K562 (cell line): ENCODE measurements at regions not wholly inside any gene's neighbourhood (a gene's known extent, or its start where the extent isn't known, plus 50 kb on each side); places are given as distances from the start of the nearest gene placed in this dataset.

Experiments used
- ATAC-seq: fragments of 200-7000 bp; cut with Tn5 transposase; 3 replicates; pipeline ENCODE4 v1.9.1; 2020; ENCODE audit warnings: moderate library complexity
- BruUV-seq: library from RNA; stranded (reverse); fragments of 400-500 nt; replicated peaks from 2 replicates; lab custom pipeline; 2021; lab: Mats Ljungman, UMichigan
- CTCF ChIA-PET: fragments of 300-600 bp; formaldehyde crosslinking; extraction: SDS; loops from one replicate; lab custom pipeline; 2021; ENCODE audit warnings: low intra/inter-chr PET ratio; lab: Yijun Ruan, JAX
- POLR2A ChIA-PET: fragments of 300-600, 350-650 bp; sonication (Branson Sonifier 250); formaldehyde crosslinking; extraction: SDS; loops from one replicate; lab custom pipeline; 2021; ENCODE audit warnings: antibody characterized with exemption, inconsistent platforms; lab: Yijun Ruan, JAX
- DNase-seq, 4 experiments: peaks; one replicate each; pipeline versions ENCODE4 v3.0.0 to v3.0.0-alpha.2; 2011 to 2018; ENCODE audit warnings: low spot score in 3 of 4, mixed read lengths in 3 of 4; ENCODE audit errors: extremely low read depth in 1 of 4
- FAIRE-seq: peaks from 2 replicates; lab custom pipeline; 2011; peaks lifted over from hg19 to GRCh38; lab: Jason Lieb, UNC
- H2AFZ ChIP-seq: 2 replicates; pipeline ENCODE4 v1.6.0; 2011; ENCODE audit warnings: low read depth, low read length, control low read depth, inconsistent platforms
- H3K27ac ChIP-seq: fragments of 200-600 bp; 3 replicates; pipeline ENCODE4 v1.8.0; 2011; ENCODE audit warnings: low read depth, mild to moderate bottlenecking, control low read depth, inconsistent platforms, low read length, moderate library complexity, mixed read lengths; ENCODE audit errors: extremely low read depth
- H3K27me3 ChIP-seq, 2 experiments: fragments of 300-600 bp in 1 of 2; 2 replicates in 1 of 2; 3 replicates in 1 of 2; pipeline versions ENCODE4 v1.6.0 to v1.8.0; 2011; ENCODE audit warnings: inconsistent platforms in 2 of 2, low read length in 2 of 2, mild to moderate bottlenecking in 1 of 2, mixed read lengths in 1 of 2, moderate library complexity in 1 of 2; ENCODE audit not compliant: control insufficient read depth in 2 of 2, insufficient read depth in 2 of 2
- H3K36me3 ChIP-seq: fragments of 300-600 bp; 3 replicates; pipeline ENCODE4 v1.8.0; 2011; ENCODE audit warnings: mild to moderate bottlenecking, low read length, inconsistent platforms; ENCODE audit not compliant: control insufficient read depth, insufficient read depth
- H3K4me1 ChIP-seq, 2 experiments: fragments of 200-600 bp in 1 of 2; replicated peaks in 1 of 2; 2 replicates in 1 of 2; 3 replicates in 1 of 2; pipeline versions ENCODE4 v1.5.1 to v1.8.0; 2011; ENCODE audit warnings: inconsistent platforms in 2 of 2, low read length in 2 of 2, mild to moderate bottlenecking in 1 of 2, mixed read lengths in 1 of 2, moderate library complexity in 1 of 2; ENCODE audit not compliant: control insufficient read depth in 2 of 2, insufficient read depth in 2 of 2
- H3K4me2 ChIP-seq: 2 replicates; pipeline ENCODE4 v1.6.1; 2011; ENCODE audit warnings: low read length, control low read depth, inconsistent platforms, mixed read lengths; ENCODE audit not compliant: insufficient read depth
- H3K4me3 ChIP-seq: fragments of 200-600 bp; sonication (generic), shearing (Covaris generic); 2 replicates; pipeline ENCODE4 v1.5.1; 2016; ENCODE audit warnings: control low read depth, inconsistent platforms
- H3K79me2 ChIP-seq: fragments of 200-600 bp; 3 replicates; pipeline ENCODE4 v1.8.0; 2011; ENCODE audit warnings: low read length, inconsistent platforms; ENCODE audit not compliant: control insufficient read depth, insufficient read depth
- H3K9ac ChIP-seq, 2 experiments: 2 replicates each; pipeline versions ENCODE4 v1.6.0 to v1.6.1; 2011; ENCODE audit warnings: low read depth in 2 of 2, low read length in 2 of 2, control low read depth in 1 of 2, inconsistent platforms in 1 of 2, mild to moderate bottlenecking in 1 of 2, mixed read lengths in 1 of 2; ENCODE audit not compliant: insufficient read depth in 1 of 2
- H3K9me1 ChIP-seq: one replicate; pipeline ENCODE4 v1.6.0; 2011; ENCODE audit warnings: inconsistent platforms, mild to moderate bottlenecking, low read length, moderate library complexity; ENCODE audit not compliant: control insufficient read depth, insufficient read depth
- H3K9me3 ChIP-seq: replicated peaks from 2 replicates; pipeline ENCODE4 v1.5.1; 2011; ENCODE audit warnings: low read depth, low read length, inconsistent platforms; ENCODE audit not compliant: control insufficient read depth, insufficient read depth
- H4K20me1 ChIP-seq: replicated peaks from 2 replicates; pipeline ENCODE4 v1.6.1; 2011; ENCODE audit warnings: low read length, inconsistent platforms, mixed read lengths; ENCODE audit not compliant: control insufficient read depth, insufficient read depth
- KAT8 ChIP-seq: fragments of 450-650 bp; IDR thresholded peaks from 2 replicates; pipeline ENCODE4 v1.6.1; 2016; ENCODE audit warnings: low read depth, mild to moderate bottlenecking
- MXD1 ChIP-seq: fragments of 250-450 bp; sonication (Bioruptor Pico); IDR thresholded peaks from 2 replicates; pipeline ENCODE4 v1.8.0; 2021; ENCODE audit warnings: borderline replicate concordance, mild to moderate bottlenecking, moderate library complexity; ENCODE audit not compliant: poor library complexity, severe bottlenecking
- ZBTB40 ChIP-seq, 2 experiments: fragments of 450-650 bp in 1 of 2; sonication (generic) in 1 of 2; formaldehyde crosslinking in 1 of 2; IDR thresholded peaks; 2 replicates each; pipeline versions ENCODE4 v1.7.1 to v1.9.0; 2016 to 2022; ENCODE audit warnings: inconsistent platforms in 1 of 2, mild to moderate bottlenecking in 1 of 2, missing genetic modification reagents in 1 of 2
- WGBS: fragments of 100-300 bp; shearing (Covaris generic); methylation state at CpG from one replicate; pipeline ENCODE4 v1.1.6; 2016; ENCODE audit warnings: low coverage, mixed read lengths; ENCODE audit not compliant: insufficient coverage; ENCODE audit errors: missing lambda C conversion rate; 5-methylcytosine and 5-hydroxymethylcytosine counted together
- in situ Hi-C: fragments of 300-500 bp; cut with MboI; formaldehyde crosslinking; loops from 4 replicates; pipeline ENCODE4 v1.15.0; 2018; ENCODE audit warnings: inconsistent platforms, mixed read lengths
- intact Hi-C: fragments of 100-400 bp; cut with micrococcal nuclease; formaldehyde crosslinking; loops from 2 replicates; pipeline ENCODE4 v1.14.2; 2022

GRCh38 chr2:105561401-105561800, 162.6 kb upstream of the FHL2 start:
- Histone ChIP-seq H2AFZ (no peak overlapping the region), H3K27me3 (peaks cover 59 to 81% of the 10 kb centered on the region in 2 experiments), H3K9me3 (no peaks in the 10 kb centered on the region), H3K9ac (no peak overlapping the region), H3K9me1 (no peaks in the 10 kb centered on the region), H3K4me2 (no peak overlapping the region), H4K20me1 (0 out of 2 replicates have a peak, but pooled peaks cover 3% of the 10 kb centered on the region), H3K27ac (no peak overlapping the region), H3K36me3 (no peaks in the 10 kb centered on the region), H3K4me3 (no peak overlapping the region), H3K4me1 (no peaks in the 10 kb centered on the region), H3K79me2 (no peaks in the 10 kb centered on the region)
- POLR2A ChIA-PET = no interaction called here
- 2% methylated on average over 8 of the region's 9 CpGs for WGBS
- DNase-seq = no peak
- ATAC-seq = no peak
- intact Hi-C loops = no loop called here
- in situ Hi-C loops = no loop called here
- no peak for TF ChIP-seq KAT8
- CTCF ChIA-PET = no interaction called here
- no TSS peak for BruUV-seq
- FAIRE-seq = no peak

- Histone ChIP-seq H3K4me1 (no peaks in the 10 kb centered on the region), H3K9ac (0 out of 4 replicates have a peak overlapping the region, but pooled peaks of 1 of the 2 experiments have one; percentile 6), H2AFZ (no peak overlapping the region), H3K36me3 (no peaks in the 10 kb centered on the region), H3K4me2 (no peak overlapping the region), H3K4me3 (no peak overlapping the region), H4K20me1 (0 out of 2 replicates have a peak, but pooled peaks cover 3% of the 10 kb centered on the region), H3K9me1 (no peaks in the 10 kb centered on the region), H3K9me3 (no peaks in the 10 kb centered on the region), H3K27me3 (peaks cover 58 to 78% of the 10 kb centered on the region in 2 experiments), H3K27ac (no peak overlapping the region), H3K79me2 (no peaks in the 10 kb centered on the region)
- ChIA-PET POLR2A (no interaction called here), CTCF (no interaction called here)
- in situ Hi-C loops = no loop called here
- TF ChIP-seq ZBTB40 (IDR thresholded peaks at IDR 0.05) (peak; percentile 68), ZBTB40 (CRISPR knock-in tag; IDR thresholded peaks at IDR 0.05) (no peak), MXD1 (CRISPR knock-in tag) (no peak)
- DNase-seq (no peak), ATAC-seq (no peak), FAIRE-seq (no peak)
- intact Hi-C loops = no loop called here
- no TSS peak for BruUV-seq
- 5% methylated on average over 10 of the region's 10 CpGs for WGBS
Observed at GRCh38 chr2:105560157-105560556, 161.3 kb upstream of the FHL2 start.
